CD14-positive monocyte (primary cell): ENCODE measurements at regions not wholly inside any gene's neighbourhood (a gene's known extent, or its start where the extent isn't known, plus 50 kb on each side); places are given as distances from the start of the nearest gene placed in this dataset.

Experiments used
- DNase-seq, 3 donors: peaks; one replicate each; pipeline ENCODE4 v3.0.0-alpha.2; 2011 to 2022
- H2AFZ ChIP-seq: 2 replicates; pipeline ENCODE4 v1.6.0; 2012; ENCODE audit warnings: mild to moderate bottlenecking, low read depth, low read length, inconsistent platforms; ENCODE audit not compliant: insufficient read depth, poor library complexity, severe bottlenecking
- H3K27ac ChIP-seq, 2 donors: 1 replicate in 1 of 2; 2 replicates in 1 of 2; pipeline ENCODE4 v1.5.1; 2012 to 2013; ENCODE audit warnings: low read length in 2 of 2, control low read depth in 1 of 2, inconsistent platforms in 1 of 2, low read depth in 1 of 2, mild to moderate bottlenecking in 1 of 2
- H3K27me3 ChIP-seq, 2 donors: one replicate each; pipeline versions ENCODE4 v1.6.0 to v1.6.1; 2011 to 2013; ENCODE audit warnings: low read length in 2 of 2; ENCODE audit not compliant: control insufficient read depth in 2 of 2, insufficient read depth in 2 of 2
- H3K36me3 ChIP-seq, 2 donors: replicated peaks in 1 of 2; 1 replicate in 1 of 2; 2 replicates in 1 of 2; pipeline versions ENCODE4 v1.5.1 to v1.6.1; 2012 to 2013; ENCODE audit warnings: low read length in 2 of 2, control low read depth in 1 of 2, inconsistent platforms in 1 of 2, mild to moderate bottlenecking in 1 of 2; ENCODE audit not compliant: insufficient read depth in 2 of 2, control insufficient read depth in 1 of 2
- H3K4me1 ChIP-seq, 2 donors: 1 replicate in 1 of 2; 2 replicates in 1 of 2; pipeline versions ENCODE4 v1.5.1 to v1.6.1; 2012 to 2013; ENCODE audit warnings: low read length in 2 of 2, control low read depth in 1 of 2, inconsistent platforms in 1 of 2, mild to moderate bottlenecking in 1 of 2, moderate library complexity in 1 of 2; ENCODE audit not compliant: insufficient read depth in 2 of 2, control insufficient read depth in 1 of 2
- H3K4me2 ChIP-seq: replicated peaks from 2 replicates; pipeline ENCODE3; 2012; ENCODE audit warnings: low read length, moderate library complexity, mild to moderate bottlenecking; ENCODE audit not compliant: poor library complexity, severe bottlenecking; ENCODE audit errors: extremely low read depth
- H3K4me3 ChIP-seq, 3 experiments: fragments of 200-600 bp in 1 of 3; sonication (generic) in 1 of 3; replicated peaks in 1 of 3; 1 replicate in 2 of 3; 2 replicates in 1 of 3; pipeline ENCODE4 v1.5.1; 2011 to 2013; ENCODE audit warnings: low read length in 3 of 3, mild to moderate bottlenecking in 3 of 3, control low read depth in 2 of 3, low read depth in 2 of 3, inconsistent platforms in 1 of 3, moderate library complexity in 1 of 3
- H3K79me2 ChIP-seq: 2 replicates; pipeline ENCODE4 v1.6.0; 2012; ENCODE audit warnings: mild to moderate bottlenecking, control low read depth, inconsistent platforms, low read length, moderate library complexity; ENCODE audit not compliant: insufficient read depth
- H3K9ac ChIP-seq: 2 replicates; pipeline ENCODE4 v1.6.0; 2017; ENCODE audit warnings: low read length, mild to moderate bottlenecking; ENCODE audit not compliant: insufficient read depth, poor library complexity, severe bottlenecking
- H3K9me3 ChIP-seq, 2 donors: replicated peaks in 1 of 2; 1 replicate in 1 of 2; 2 replicates in 1 of 2; pipeline versions ENCODE4 v1.5.1 to v1.6.1; 2012 to 2013; ENCODE audit warnings: low read length in 2 of 2, control low read depth in 1 of 2; ENCODE audit not compliant: control insufficient read depth in 1 of 2, insufficient read depth in 1 of 2
- H4K20me1 ChIP-seq: 2 replicates; pipeline ENCODE4 v1.6.0; 2012; ENCODE audit warnings: mild to moderate bottlenecking, low read length, control low read depth, moderate library complexity; ENCODE audit not compliant: insufficient read depth
- H3K27ac Mint-ChIP-seq, 7 donors: one replicate each; pipeline ENCODE4 v1.8.0; 2020; ENCODE audit warnings: mild to moderate bottlenecking in 7 of 7, mixed read lengths in 7 of 7, moderate library complexity in 6 of 7, inconsistent platforms in 2 of 7
- H3K27me3 Mint-ChIP-seq, 3 donors: one replicate each; pipeline ENCODE4 v1.8.0; 2021 to 2022; ENCODE audit warnings: low read depth in 3 of 3, mild to moderate bottlenecking in 3 of 3, mixed read lengths in 3 of 3, moderate library complexity in 3 of 3, inconsistent platforms in 1 of 3
- H3K36me3 Mint-ChIP-seq, 2 donors: one replicate each; pipeline ENCODE4 v1.8.0; 2020; ENCODE audit warnings: mixed read lengths in 2 of 2, inconsistent platforms in 1 of 2, mild to moderate bottlenecking in 1 of 2
- H3K4me1 Mint-ChIP-seq: one replicate; pipeline ENCODE4 v1.8.0; 2020; ENCODE audit warnings: mild to moderate bottlenecking, mixed read lengths
- H3K4me3 Mint-ChIP-seq, 2 donors: one replicate each; pipeline ENCODE4 v1.8.0; 2020; ENCODE audit warnings: mild to moderate bottlenecking in 2 of 2, mixed read lengths in 2 of 2, moderate library complexity in 1 of 2
- H3K9me3 Mint-ChIP-seq, 7 donors: one replicate each; pipeline ENCODE4 v1.8.0; 2020 to 2022; ENCODE audit warnings: mixed read lengths in 7 of 7, mild to moderate bottlenecking in 6 of 7, moderate library complexity in 6 of 7, inconsistent platforms in 2 of 7
- CTCF ChIP-seq: fragments of 200-600 bp; IDR thresholded peaks from one replicate; pipeline ENCODE4 v1.8.0; 2022; ENCODE audit warnings: antibody characterized with exemption, mild to moderate bottlenecking
- WGBS: methylation state at CpG from one replicate; pipeline ENCODE4 v1.1.5; 2013; ENCODE audit warnings: missing lambda C conversion rate; ENCODE audit not compliant: insufficient coverage; 5-methylcytosine and 5-hydroxymethylcytosine counted together
- intact Hi-C, 2 donors: fragments of 100-400 bp; cut with micrococcal nuclease; formaldehyde crosslinking; loops; one replicate each; pipeline versions ENCODE4 v1.15.0 to v1.15.1; 2023

GRCh38 chr1:223001653-223002634 lies 141.1 kb downstream of the TLR5 start:
- Mint-ChIP-seq H3K27me3 (no peaks in the 10 kb centered on the region), H3K9me3 (no peaks in the 10 kb centered on the region), H3K4me3 (no peak overlapping the region), H3K27ac (no peak overlapping the region), H3K36me3 (peaks cover 9 to 13% of the 10 kb centered on the region in 2 donors), H3K4me1 (no peaks in the 10 kb centered on the region)
- no peaks in the 10 kb centered on the region for H4K20me1 ChIP-seq
- intact Hi-C loops, result no loop called here
- 96% methylated on average over 6 of the region's 9 CpGs for WGBS
- no peak overlapping the region for H3K4me3 ChIP-seq
- H2AFZ ChIP-seq, result no peak overlapping the region
- DNase-seq, result no peak
- peaks cover 0 to 8% of the 10 kb centered on the region in 2 donors for H3K36me3 ChIP-seq
- H3K9me3 ChIP-seq, result no peaks in the 10 kb centered on the region
- H3K9ac ChIP-seq, result no peak overlapping the region
- H3K27me3 ChIP-seq, result no peaks in the 10 kb centered on the region
- no peak for TF ChIP-seq CTCF
- no peaks in the 10 kb centered on the region for H3K79me2 ChIP-seq
- H3K4me2 ChIP-seq, result no peak overlapping the region
- H3K27ac ChIP-seq, result no peak overlapping the region
- H3K4me1 ChIP-seq, result no peaks in the 10 kb centered on the region

- intact Hi-C loops, result no loop called here
- WGBS, result 94% methylated on average over 9 of the region's 9 CpGs
- Mint-ChIP-seq H3K9me3 (no peaks in the 10 kb centered on the region), H3K4me1 (no peaks in the 10 kb centered on the region), H3K4me3 (no peak overlapping the region), H3K27ac (peak overlapping the region in 1 of 7 donors; percentile 43), H3K36me3 (peaks cover 9 to 13% of the 10 kb centered on the region in 2 donors), H3K27me3 (no peaks in the 10 kb centered on the region)
- no peaks in the 10 kb centered on the region for H3K27me3 ChIP-seq
- no peaks in the 10 kb centered on the region for H4K20me1 ChIP-seq
- H3K36me3 ChIP-seq, result peaks cover 0 to 8% of the 10 kb centered on the region in 2 donors
- no peak for DNase-seq
- no peak overlapping the region for H3K4me3 ChIP-seq
- H3K9ac ChIP-seq, result no peak overlapping the region
- no peaks in the 10 kb centered on the region for H3K4me1 ChIP-seq
- H2AFZ ChIP-seq, result no peak overlapping the region
- no peak for TF ChIP-seq CTCF
- no peak overlapping the region for H3K4me2 ChIP-seq
- no peaks in the 10 kb centered on the region for H3K79me2 ChIP-seq
- no peak overlapping the region for H3K27ac ChIP-seq
- no peaks in the 10 kb centered on the region for H3K9me3 ChIP-seq
Measured at GRCh38 chr1:223003549-223003948, 139.5 kb downstream of the TLR5 start.
